ENCODE measurements at regions not wholly inside any gene's neighbourhood (a gene's known extent, or its start where the extent isn't known, plus 50 kb on each side); places are given as distances from the start of the nearest gene placed in this dataset.
A peak's percentile ranks its signal among the peaks of the same experiment; 100 is the strongest.

- H3K4me3 ChIP-seq = no peak overlapping the region
- TF ChIP-seq POLR2A (IDR thresholded peaks at IDR 0.05; ENCODE audit: low read length) = no peak
- TF ChIP-seq CHD2 (IDR thresholded peaks at IDR 0.05; ENCODE audit: low read length, partially characterized antibody) = no peak
- no peak for TF ChIP-seq ZFP36 (IDR thresholded peaks at IDR 0.05; ENCODE audit: borderline replicate concordance, partially characterized antibody)
- TF ChIP-seq POLR2AphosphoS2 (conservative IDR thresholded peaks at IDR 0.05; ENCODE audit: low read length) = no peak
- no peak for TF ChIP-seq JUNB (IDR thresholded peaks at IDR 0.05)
- no peak for TF ChIP-seq MAX (IDR thresholded peaks at IDR 0.05)
- no peak for TF ChIP-seq CEBPB (IDR thresholded peaks at IDR 0.05)
- no peak for TF ChIP-seq CBX8 (IDR thresholded peaks at IDR 0.05)
- no peak for TF ChIP-seq REST (IDR thresholded peaks at IDR 0.05)
- no peak for TF ChIP-seq RARB (CRISPR knock-in tag; IDR thresholded peaks at IDR 0.05)
- TF ChIP-seq PBX3 (IDR thresholded peaks at IDR 0.05) = no peak
- TF ChIP-seq EHF (CRISPR knock-in tag; IDR thresholded peaks at IDR 0.05) = no peak
- TF ChIP-seq SMC3 (IDR thresholded peaks at IDR 0.05) = no peak
- no peak for TF ChIP-seq FOSL2 (IDR thresholded peaks at IDR 0.05)
- TF ChIP-seq FOSL2 (CRISPR knock-in tag; IDR thresholded peaks at IDR 0.05) = no peak
- no peak for TF ChIP-seq MAFK (IDR thresholded peaks at IDR 0.05; ENCODE audit: partially characterized antibody)
- no peak for TF ChIP-seq RNF2 (IDR thresholded peaks at IDR 0.05; ENCODE audit: borderline replicate concordance, low read depth)
- no peaks in the 10 kb centered on the region for H3K9me3 ChIP-seq
- peaks cover 22% of the 10 kb centered on the region for H3K4me1 ChIP-seq
- DNase-seq (ENCODE audit: low read depth in 1 of 2, low spot score in 1 of 2) (no peak), FAIRE-seq (no peak), ATAC-seq (no peak)
- 91% methylated on average over 7 of the region's 7 CpGs for WGBS (ENCODE audit: missing lambda C conversion rate)
- H3K27ac ChIP-seq = peak overlapping the region in 1 of 2 experiments; percentile 62; a peak in 3 of 6 replicates
- no peak overlapping the region for H3K4me2 ChIP-seq
- CTCF ChIA-PET = interaction anchor here (2.5 kb wide), 1 partner anchor 10 kb away, joined by 11 read pairs; no protein-coding TSS in a partner anchor
- POLR2A ChIA-PET = no interaction called here
Observed at GRCh38 chr1:239811211-239811885, 280.3 kb upstream of the FMN2 start.

GRCh38 chr1:239812580-239812979 is 279.1 kb upstream of the FMN2 start:
- Histone ChIP-seq H3K9me3 (no peaks in the 10 kb centered on the region), H3K4me2 (no peak overlapping the region), H3K4me3 (no peak overlapping the region), H3K27ac (peak overlapping the region; percentile 2 to 74; a peak in 4 of 6 replicates), H3K4me1 (peaks cover 34% of the 10 kb centered on the region)
- TF ChIP-seq CEBPB (IDR thresholded peaks at IDR 0.05) (no peak), HDAC2 (IDR thresholded peaks at IDR 0.05) (no peak), POLR2A (IDR thresholded peaks at IDR 0.05; ENCODE audit: low read length) (no peak), CHD4 (IDR thresholded peaks at IDR 0.05; ENCODE audit: borderline replicate concordance) (no peak), BCL3 (IDR thresholded peaks at IDR 0.05) (no peak), CTCF (IDR thresholded peaks at IDR 0.05) (no peak)
- FAIRE-seq (no peak), ATAC-seq (no peak), DNase-seq (ENCODE audit: low read depth in 1 of 2, low spot score in 1 of 2) (no peak)
- WGBS (ENCODE audit: missing lambda C conversion rate) = 95% methylated on average over 1 of the region's 1 CpG
- ChIA-PET POLR2A (no interaction called here), CTCF (no interaction called here)

All from A549 (cell line).